ENCODE measurements at regions not wholly inside any gene's neighbourhood (a gene's known extent, or its start where the extent isn't known, plus 50 kb on each side); places are given as distances from the start of the nearest gene placed in this dataset.

DNA sequence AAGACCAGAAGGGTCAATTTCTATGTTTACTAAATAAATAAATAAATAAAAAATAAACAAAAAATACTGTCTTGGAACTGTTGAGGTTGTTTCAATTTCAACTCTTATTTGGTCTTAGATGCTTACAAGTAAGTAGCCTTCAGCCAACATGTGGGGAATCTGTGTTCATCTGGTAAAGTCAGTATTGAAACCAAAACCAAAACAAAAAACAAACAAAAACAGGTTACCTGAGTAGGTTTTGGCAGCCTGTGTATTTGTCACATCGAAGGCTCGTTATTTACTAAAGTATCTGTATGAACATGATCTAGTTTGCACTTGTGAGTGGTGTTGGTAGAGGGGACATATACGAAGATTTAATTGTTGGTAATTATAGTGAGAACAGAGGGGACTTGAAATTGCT is 471.5 kb downstream of the SLITRK5 start:
- no peak for DNase-seq
- no peak overlapping the region for H3K4me3 ChIP-seq (ENCODE audit: insufficient read depth, low read depth, low read length)
- dilution Hi-C loops (cut with HindIII; ENCODE audit: low sequenced_read_pairs, unreplicated experiment) = no loop called here
- no peak overlapping the region for H3K9ac ChIP-seq (ENCODE audit: low read depth, low read length)
- H2BK15ac ChIP-seq (ENCODE audit: low read depth, low read length) = no peak overlapping the region
- no peak overlapping the region for H3K27ac ChIP-seq (ENCODE audit: insufficient read depth, low read length)
- WGBS, 2 experiments (ENCODE audit: extremely low coverage in 2 of 2, insufficient read length in 1 of 2) = no CpG with 5 or more reads among the region's 3 CpGs
- H3K4me1 ChIP-seq (ENCODE audit: control insufficient read depth, insufficient read depth, low read length) = no peaks in the 10 kb centered on the region
- peaks cover 6% of the 10 kb centered on the region; the same call in 1 of the 2 replicates for H3K9me3 ChIP-seq (ENCODE audit: control insufficient read depth, insufficient read depth, low read length)
- H2BK20ac ChIP-seq (ENCODE audit: low read depth, low read length) = no peak overlapping the region
- TF ChIP-seq, protein P1, sequence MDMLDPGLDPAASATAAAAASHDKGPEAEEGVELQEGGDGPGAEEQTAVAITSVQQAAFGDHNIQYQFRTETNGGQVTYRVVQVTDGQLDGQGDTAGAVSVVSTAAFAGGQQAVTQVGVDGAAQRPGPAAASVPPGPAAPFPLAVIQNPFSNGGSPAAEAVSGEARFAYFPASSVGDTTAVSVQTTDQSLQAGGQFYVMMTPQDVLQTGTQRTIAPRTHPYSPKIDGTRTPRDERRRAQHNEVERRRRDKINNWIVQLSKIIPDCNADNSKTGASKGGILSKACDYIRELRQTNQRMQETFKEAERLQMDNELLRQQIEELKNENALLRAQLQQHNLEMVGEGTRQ (IDR thresholded peaks at IDR 0.05; ENCODE audit: low read depth, low read length) = no peak
- TF ChIP-seq ELK1 (IDR thresholded peaks at IDR 0.05; ENCODE audit: borderline replicate concordance, low read depth, low read length) (no peak), SMC3 (IDR thresholded peaks at IDR 0.05; ENCODE audit: low read depth, low read length) (no peak), CEBPB (IDR thresholded peaks at IDR 0.05; ENCODE audit: low read depth, low read length) (no peak), RFX5 (IDR thresholded peaks at IDR 0.05; ENCODE audit: low read depth, low read length) (no peak), RAD21 (IDR thresholded peaks at IDR 0.05; ENCODE audit: low read length) (no peak), BHLHE40 (IDR thresholded peaks at IDR 0.05; ENCODE audit: low read depth, low read length) (no peak), CHD1 (IDR thresholded peaks at IDR 0.05; ENCODE audit: low read depth, low read length) (no peak), FOS (IDR thresholded peaks at IDR 0.05; ENCODE audit: low read depth, low read length) (no peak), MAFK (IDR thresholded peaks at IDR 0.05; ENCODE audit: low read depth, low read length) (no peak), NFE2L2 (IDR thresholded peaks at IDR 0.05; ENCODE audit: low read depth, low read length) (no peak), MXI1 (IDR thresholded peaks at IDR 0.05; ENCODE audit: borderline replicate concordance, low read depth, low read length) (no peak), POLR2A (IDR thresholded peaks at IDR 0.05; ENCODE audit: low read depth, low read length) (no peak), MAZ (IDR thresholded peaks at IDR 0.05; ENCODE audit: borderline replicate concordance, low read depth, low read length) (no peak)
- TF ChIP-seq, protein P2, sequence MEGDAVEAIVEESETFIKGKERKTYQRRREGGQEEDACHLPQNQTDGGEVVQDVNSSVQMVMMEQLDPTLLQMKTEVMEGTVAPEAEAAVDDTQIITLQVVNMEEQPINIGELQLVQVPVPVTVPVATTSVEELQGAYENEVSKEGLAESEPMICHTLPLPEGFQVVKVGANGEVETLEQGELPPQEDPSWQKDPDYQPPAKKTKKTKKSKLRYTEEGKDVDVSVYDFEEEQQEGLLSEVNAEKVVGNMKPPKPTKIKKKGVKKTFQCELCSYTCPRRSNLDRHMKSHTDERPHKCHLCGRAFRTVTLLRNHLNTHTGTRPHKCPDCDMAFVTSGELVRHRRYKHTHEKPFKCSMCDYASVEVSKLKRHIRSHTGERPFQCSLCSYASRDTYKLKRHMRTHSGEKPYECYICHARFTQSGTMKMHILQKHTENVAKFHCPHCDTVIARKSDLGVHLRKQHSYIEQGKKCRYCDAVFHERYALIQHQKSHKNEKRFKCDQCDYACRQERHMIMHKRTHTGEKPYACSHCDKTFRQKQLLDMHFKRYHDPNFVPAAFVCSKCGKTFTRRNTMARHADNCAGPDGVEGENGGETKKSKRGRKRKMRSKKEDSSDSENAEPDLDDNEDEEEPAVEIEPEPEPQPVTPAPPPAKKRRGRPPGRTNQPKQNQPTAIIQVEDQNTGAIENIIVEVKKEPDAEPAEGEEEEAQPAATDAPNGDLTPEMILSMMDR (conservative IDR thresholded peaks at IDR 0.05; ENCODE audit: low read depth, low read length) = no peak
- no peak overlapping the region for H3K23ac ChIP-seq (ENCODE audit: low read depth, low read length)
- H4K8ac ChIP-seq (ENCODE audit: low read depth in 2 of 2, low read length in 2 of 2) = no peak overlapping the region
- H2AK5ac ChIP-seq (ENCODE audit: low read depth, low read length) = no peak overlapping the region
- H2BK120ac ChIP-seq (ENCODE audit: low read depth, low read length) = no peak overlapping the region
- ChIA-PET POLR2A (ENCODE audit: unreplicated experiment) (no interaction called here), CTCF (no interaction called here)
- no peaks in the 10 kb centered on the region for H4K20me1 ChIP-seq (ENCODE audit: insufficient read depth, low read length)
- no peak overlapping the region for H2BK5ac ChIP-seq (ENCODE audit: low read depth, low read length, poor library complexity, severe bottlenecking)
- H4K91ac ChIP-seq (ENCODE audit: insufficient read depth, low read depth, low read length) = no peak overlapping the region
- no peak overlapping the region for H3K4me2 ChIP-seq (ENCODE audit: low read depth, low read length)
- H2AK9ac ChIP-seq (replicated peaks; ENCODE audit: low read depth, low read length, poor library complexity) = no peak overlapping the region
- intact Hi-C loops (cut with micrococcal nuclease) = no loop called here
- in situ Hi-C loops (cut with MboI; ENCODE audit: low sequenced_read_pairs) = no loop called here
- no TSS peak for BruUV-seq (replicated peaks)
- H3K4ac ChIP-seq (ENCODE audit: low read depth, low read length) = no peak overlapping the region
- H2AFZ ChIP-seq (replicated peaks; ENCODE audit: low read length, poor library complexity) = no peak overlapping the region
- no peak overlapping the region for H4K5ac ChIP-seq (ENCODE audit: low read depth, low read length)
- ATAC-seq (ENCODE audit: low read depth) = no peak
- H3K36me3 ChIP-seq (ENCODE audit: control insufficient read depth, insufficient read depth, low read length) = no peaks in the 10 kb centered on the region
- H3K18ac ChIP-seq (ENCODE audit: low read depth, low read length) = no peak overlapping the region
- no peak overlapping the region for H3K14ac ChIP-seq (replicated peaks; ENCODE audit: low read depth, low read length)
- H3K27me3 ChIP-seq (ENCODE audit: control insufficient read depth, insufficient read depth, low read length) = no peaks in the 10 kb centered on the region
- H3K9me1 ChIP-seq (ENCODE audit: insufficient read depth, low read length) = no peaks in the 10 kb centered on the region
- no peaks in the 10 kb centered on the region for H3K79me1 ChIP-seq (ENCODE audit: low read depth in 1 of 2, low read length in 2 of 2)
- H3K56ac ChIP-seq (ENCODE audit: extremely low read depth, insufficient read depth, low read length) = no peak overlapping the region

All from IMR-90 (cell line).